ENCODE measurements at regions not wholly inside any gene's neighbourhood (a gene's known extent, or its start where the extent isn't known, plus 50 kb on each side); places are given as distances from the start of the nearest gene placed in this dataset.

DNA sequence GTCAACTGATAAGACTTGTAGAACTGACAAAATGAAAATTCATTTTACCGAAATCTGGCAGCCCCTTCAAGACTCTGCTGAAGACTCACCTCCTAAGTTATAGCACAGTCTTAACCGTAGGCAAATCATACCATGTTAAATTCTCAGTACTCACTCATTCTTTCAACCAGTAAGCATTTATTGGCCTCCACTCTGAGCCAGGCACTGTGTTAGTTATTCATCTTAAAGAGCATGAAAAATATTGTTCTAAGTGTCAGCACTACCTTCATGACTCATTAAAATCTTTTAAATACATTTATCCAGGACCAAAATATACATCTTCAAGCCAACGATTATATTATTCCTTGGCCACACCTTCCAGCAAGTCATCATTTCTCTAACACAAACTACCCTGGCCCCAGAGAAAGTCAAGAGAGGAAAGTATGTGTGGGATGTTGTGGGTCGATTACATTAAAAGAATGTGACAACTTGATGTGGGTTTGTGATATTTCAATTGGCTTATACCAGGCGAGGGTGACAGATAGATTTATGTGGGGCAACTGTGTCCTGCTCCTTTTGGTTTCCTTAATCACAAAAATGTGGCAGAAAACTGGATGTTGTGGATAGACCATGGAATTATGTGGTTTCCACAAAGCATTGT is 55.0 kb downstream of the TMEM30B start:
- peak; percentile 62 to 67 for DNase-seq (ENCODE audit: low read depth in 2 of 2)

DNA sequence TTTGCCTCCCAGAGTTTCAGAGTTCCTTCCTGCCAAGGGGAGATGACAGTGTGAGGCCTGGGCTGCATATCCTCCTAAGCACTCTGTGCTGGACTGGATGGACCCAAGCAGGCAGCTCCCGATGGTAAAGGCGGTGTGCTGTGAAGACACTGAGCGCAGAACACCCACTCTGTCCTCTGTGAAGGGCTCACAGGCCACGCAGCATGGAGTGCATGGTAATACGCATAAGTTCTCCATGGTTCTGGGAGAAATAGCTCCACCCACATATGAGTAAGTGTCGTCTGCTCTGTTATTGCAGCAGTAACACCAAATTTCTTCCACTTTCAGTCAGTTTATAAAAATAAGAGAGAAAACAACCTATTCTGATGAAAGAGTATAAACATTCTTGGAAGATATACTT is 55.8 kb downstream of the TMEM30B start:
- DNase-seq (ENCODE audit: low read depth in 2 of 2), result no peak

DNA sequence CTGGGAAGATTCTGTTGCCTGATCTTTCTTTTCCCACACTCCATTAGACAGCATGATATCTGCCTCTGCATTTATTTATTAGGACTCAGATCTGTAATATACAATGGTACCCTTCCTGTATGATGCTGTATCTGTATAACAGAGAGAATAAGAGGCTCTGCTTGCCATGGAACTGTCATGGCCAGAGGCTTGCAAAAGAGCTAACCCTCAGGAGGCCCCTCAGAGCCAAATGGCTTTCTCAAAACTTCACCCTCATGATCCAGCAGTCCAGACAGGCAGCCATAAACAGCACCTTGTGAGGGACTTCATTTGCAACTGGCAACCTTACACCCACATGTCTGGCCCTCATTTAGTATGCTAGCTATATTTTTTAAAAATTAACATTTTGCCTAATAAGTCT is 57.6 kb downstream of the TMEM30B start:
- DNase-seq (ENCODE audit: low read depth in 2 of 2), result no peak

DNA sequence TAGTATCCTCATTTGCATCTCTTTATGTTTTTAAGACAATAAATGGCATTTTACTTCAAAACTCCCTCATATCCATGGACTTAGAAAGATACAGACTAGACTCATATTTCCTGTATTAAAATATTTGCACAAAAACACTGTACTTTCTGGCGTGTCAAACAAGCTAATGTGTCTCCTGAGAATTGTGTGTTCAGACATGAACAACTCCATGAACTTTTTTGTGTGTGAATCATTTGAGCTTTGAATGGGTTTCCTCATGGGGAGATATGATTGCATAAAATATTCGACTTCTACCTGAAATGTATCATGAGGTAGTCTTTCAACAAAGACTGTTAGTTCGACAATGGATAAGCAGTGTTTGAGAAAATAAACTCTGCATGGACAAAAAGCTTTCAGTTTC is 58.8 kb downstream of the TMEM30B start:
- DNase-seq (ENCODE audit: low read depth in 2 of 2), result peak in 1 of 2 experiments; percentile 43

DNA sequence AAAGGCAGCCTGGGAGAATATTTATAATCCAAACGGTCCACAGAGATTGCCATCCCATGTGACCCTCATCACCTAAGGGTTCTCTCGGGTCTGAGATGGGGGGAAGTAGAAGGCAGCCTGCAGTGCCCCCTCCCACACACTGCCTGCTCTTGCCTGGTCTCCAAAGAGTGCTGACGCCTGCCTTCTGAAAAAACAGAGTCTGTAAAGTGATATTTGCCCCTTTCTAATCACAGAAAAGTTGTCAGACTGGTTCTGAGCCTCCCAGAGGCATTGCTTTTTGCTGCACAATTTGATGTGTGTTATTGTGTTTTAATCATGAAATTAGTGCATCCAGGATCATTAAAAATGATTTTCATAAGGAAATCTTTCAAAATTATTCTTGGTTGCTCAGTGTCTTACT is 59.2 kb downstream of the TMEM30B start:
- DNase-seq (ENCODE audit: low read depth in 2 of 2), result no peak

DNA sequence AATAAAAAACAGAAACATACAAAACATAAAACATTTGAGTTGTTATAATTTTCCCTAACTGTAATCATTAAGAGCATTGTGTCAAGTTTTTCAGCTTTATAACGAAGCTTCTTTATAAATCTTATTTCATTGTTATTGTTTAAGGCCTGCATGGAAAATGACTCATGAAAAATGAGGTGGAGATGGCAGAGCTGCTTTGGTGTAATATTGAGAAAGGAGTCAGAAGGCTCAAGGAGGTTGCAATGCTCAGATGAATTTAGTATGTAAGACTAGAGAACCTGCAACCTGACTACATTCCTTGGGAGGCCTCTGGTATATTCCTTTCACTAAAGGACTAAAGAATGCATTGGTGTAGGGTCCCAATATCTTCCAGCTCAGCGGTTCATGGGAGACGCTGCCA is 61.5 kb downstream of the TMEM30B start:
- no peak for DNase-seq (ENCODE audit: low read depth in 2 of 2)

DNA sequence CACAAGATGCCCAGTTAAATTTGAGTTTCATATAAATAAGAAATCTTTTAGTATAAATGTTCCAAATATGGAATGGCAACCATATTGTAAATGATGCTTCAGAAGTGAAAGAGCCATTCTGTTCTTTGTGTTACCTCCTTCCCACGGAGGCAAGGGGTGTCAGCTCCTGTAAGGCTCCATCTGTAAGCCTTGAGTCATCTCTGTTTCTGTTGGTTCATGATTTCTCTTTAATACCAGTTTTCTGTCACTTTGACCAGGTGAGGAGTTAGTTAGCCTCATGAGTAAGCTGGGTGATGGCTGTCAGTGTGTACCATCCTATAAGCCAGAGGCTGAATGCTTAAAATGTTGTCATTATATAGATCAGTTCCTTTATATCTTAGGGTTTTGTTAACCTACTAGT is 61.9 kb downstream of the TMEM30B start:
- no peak for DNase-seq (ENCODE audit: low read depth in 2 of 2)

DNA sequence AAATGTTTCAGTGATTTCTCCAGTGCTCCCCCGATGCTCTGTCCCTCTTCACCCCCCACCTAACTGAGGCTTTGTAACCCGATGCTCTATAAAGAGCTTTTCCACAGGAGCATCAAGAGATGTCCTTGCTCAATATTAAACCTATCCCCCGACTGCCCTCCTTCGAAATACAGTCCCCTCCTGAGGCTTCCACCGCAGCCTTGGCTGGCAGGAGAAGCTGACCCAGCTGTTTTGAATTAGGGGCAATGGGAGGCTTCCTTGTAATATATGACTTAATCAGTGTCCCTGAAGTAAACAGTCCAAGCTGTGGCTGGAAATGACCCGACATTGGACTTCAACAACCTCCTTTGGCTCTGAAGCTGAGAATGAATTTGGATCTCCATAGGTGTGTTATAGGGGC is 62.4 kb downstream of the TMEM30B start:
- peak in 1 of 2 experiments; percentile 14 for DNase-seq (ENCODE audit: low read depth in 2 of 2)

DNA sequence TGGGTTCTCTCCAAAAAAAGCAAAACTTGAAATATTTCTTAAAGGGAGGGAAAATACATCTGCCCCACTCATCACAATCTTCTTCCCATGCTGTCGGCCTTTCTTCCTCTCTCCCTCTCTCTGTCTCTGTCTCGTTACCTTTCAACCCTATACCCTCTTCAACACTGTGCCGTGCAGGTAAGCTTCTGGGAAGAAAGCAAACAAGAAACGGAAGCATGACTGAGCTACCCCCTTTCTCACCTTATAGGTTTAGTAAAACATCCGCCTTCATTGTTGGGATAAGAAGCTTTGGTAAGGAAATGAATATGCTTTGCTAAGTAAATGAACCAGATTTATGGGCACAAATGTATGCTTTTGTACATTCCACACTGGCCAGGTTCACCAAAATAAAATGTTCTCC is 63.0 kb downstream of the TMEM30B start:
- DNase-seq (ENCODE audit: low read depth in 2 of 2), result no peak

DNA sequence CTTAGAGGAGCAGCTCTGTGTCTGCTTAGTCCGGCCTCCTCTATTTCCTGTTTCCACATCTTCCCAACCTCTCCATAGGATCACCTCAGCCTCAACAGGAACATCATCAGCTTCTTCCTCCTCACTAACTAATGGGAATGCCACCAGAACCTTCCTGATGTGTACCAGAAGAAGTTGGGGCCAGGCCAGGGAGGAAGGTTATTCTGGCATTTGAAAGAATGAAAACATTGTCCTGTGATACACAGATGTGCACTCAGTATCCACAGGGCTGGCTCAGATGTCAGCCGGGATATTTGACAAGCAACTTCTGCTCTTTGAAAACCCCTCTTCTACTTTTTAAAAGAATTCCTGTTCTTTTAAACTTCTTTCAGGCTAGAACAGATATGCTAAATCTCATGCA is 63.6 kb downstream of the TMEM30B start:
- no peak for DNase-seq (ENCODE audit: low read depth in 2 of 2)

DNA sequence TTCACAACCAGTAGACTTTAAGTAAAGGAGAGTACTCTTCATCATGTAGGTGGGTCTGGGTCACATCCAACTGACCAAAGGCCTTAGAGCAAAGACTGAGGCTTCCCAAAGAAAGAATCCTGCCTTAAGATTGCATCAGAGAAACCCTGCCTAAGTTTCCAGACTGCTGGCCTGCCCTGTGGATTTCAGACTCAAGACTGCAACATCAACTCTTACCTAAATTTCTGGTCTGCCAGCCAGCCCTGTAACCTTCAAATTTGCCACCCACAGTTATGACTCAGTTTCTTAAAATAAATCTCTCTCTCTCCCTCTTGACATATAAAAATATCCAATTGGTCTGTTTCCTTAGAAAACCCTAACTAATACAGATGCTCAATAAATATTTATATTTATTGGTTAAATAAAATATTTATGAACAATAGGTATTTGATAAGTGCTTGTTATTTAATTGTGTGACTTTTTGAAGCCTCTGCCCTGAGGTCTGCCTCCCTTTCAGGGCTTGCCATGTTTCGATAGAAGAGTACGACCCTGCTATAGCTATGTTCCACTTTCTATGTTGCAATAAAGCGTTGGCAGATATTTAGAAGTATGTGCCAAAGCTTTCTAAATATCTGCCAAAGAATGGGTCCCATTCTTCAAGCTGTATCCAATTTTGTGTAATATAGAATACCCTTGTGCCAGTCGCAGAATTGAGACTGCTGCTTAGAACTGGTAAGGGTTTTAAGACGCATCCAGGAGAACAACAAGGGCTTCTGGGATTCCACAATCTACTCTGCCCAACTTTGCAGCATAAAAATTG is 65.7 kb downstream of the TMEM30B start:
- DNase-seq (ENCODE audit: low read depth in 2 of 2), result no peak

DNA sequence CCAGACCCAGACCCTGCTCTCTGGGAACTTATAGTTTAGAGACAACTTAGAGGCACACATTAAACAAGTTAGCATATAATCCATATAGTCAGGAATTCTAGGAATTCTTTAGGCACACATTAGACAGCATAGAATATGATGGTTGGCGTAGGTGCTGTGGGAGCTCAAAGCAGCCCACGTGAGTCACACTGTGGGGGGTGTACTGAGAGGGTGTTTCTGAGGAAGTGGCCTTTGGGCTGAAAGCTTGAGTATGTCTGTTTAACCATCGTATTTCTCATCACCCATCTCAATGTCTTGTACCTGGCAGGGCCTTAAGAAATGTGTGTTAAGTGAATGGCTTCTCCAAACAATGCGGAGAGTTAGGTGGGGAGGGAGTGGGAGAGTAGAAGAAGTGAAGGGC is 67.2 kb downstream of the TMEM30B start:
- no peak for DNase-seq (ENCODE audit: low read depth in 2 of 2)

DNA sequence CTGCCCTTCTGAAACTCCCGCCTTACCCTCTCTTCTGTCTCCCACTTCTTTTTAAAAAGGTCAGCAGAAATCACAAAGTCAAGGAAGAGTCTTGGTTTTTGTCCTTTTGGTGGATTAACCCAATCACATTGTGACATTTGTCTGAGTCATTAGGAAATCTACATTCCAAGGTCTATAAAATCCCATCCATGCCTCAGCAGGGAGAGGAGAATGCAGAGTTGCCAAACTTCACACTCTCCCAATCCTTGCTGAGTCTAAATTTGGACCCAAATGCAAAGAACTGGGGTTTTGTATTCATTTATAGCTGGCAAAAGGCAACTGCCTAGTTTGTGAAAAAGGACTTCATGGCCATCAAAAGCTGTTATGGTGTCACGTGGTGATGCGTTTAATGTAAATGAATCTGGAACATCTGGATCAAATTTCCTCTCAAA is 67.9 kb downstream of the TMEM30B start:
- peak; percentile 77 for DNase-seq (ENCODE audit: low read depth in 2 of 2)

DNA sequence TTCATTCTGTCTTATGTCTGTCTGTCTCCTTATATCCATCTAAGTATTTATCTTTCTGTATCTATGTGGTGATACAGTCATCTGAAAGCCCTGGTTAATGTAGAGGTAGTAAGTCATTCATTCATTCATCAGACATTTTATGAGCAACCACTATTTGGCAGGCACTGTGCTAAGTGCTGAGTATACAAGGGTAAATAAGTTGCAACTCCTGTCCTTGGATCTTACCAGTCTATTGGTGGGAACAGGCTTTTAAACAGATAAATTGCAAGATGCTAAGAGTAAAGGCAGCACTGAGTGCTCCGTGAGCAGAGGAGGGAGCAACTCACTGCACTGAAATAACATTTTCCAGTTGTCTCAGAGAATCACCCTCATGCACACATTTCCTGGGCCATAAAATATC is 68.6 kb downstream of the TMEM30B start:
- DNase-seq (ENCODE audit: low read depth in 2 of 2), result no peak

DNA sequence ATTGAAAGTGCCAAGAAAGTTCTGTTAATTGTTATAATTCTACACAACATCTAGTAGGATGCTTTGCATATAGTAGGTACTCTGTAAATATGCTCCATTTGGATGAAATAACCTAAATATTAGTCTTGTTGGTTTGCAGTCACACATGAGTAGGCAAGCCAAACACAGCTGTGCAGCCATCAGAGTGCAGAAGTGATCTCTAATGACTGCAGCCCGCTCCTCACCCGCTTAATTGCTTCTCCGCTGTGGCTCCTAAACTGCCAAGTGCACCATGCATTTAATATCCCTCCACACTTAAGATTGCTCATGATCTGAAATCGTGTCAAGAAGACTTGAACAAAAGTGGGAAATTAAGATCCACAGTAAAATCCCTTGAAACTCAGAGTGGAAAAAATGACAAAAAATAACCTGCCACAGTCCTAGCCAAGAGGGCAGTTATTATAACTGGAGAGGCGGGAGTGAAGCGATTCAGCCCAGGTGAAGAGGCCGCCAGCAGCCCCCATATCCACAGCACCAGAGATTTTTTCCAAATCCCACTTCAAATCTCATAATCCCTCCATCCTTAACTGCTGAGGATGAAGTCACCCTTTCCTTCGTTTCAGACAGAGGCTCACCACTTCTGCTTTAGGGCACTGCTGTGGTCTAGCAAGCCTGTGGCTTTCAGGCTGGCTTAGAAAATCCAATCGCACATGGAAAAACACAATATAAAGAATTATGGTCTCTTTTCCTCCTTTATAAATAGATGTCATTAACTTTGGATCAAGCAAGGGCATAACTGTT is 69.5 kb downstream of the TMEM30B start:
- DNase-seq (ENCODE audit: low read depth in 2 of 2), result no peak

DNA sequence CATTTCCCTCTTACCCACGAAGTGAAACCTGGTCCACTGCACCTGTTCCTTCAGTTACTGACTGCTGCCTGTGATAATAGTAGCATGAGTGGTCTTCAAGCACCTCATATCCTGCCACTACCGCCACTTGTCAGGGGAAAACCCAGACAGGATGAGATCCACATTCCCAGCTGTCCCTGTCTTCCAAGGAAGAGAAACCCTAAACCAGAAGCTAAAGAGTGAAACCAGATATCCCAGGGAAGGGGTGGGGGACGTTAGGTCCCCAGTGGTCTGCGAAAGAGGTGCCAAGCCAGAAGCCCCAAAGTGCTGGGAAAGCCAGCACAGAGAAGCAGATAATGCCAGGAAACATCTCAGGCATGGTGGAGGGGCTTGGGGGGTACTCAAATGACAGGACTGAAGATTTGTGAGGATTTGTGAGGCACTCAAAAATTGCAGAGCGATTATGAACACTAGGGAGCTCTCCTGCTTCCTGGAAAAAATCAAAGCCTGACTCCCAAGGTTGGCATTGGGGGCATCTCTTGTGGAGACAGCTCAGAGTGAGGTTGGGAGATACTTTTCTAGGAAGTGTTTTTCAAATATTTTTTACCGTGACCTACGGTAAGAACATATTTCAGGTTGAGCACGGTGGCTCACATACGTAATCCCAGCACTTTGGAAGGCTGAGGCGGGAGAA is 77.9 kb downstream of the TMEM30B start:
- no peak for DNase-seq (ENCODE audit: low read depth in 2 of 2)

DNA sequence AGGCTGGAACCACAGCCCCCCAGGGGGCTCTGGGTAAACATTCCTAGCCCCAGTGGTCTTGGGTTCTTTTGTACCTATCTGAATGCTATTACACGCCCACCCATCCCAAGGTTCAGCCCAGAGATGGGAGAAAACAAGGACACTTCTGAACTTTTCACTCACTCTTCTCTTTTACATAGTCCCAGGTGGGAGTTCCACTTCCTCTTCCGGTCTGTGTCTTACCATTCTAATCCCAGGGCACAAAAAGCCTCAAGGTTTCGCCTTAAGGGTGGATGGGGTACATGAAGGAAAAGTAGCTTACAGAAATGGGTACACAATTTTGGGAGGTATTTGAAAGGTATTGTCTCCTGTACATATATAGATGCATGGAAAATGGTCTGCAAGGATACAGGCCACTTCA is 79.0 kb downstream of the TMEM30B start:
- no peak for DNase-seq (ENCODE audit: low read depth in 2 of 2)

DNA sequence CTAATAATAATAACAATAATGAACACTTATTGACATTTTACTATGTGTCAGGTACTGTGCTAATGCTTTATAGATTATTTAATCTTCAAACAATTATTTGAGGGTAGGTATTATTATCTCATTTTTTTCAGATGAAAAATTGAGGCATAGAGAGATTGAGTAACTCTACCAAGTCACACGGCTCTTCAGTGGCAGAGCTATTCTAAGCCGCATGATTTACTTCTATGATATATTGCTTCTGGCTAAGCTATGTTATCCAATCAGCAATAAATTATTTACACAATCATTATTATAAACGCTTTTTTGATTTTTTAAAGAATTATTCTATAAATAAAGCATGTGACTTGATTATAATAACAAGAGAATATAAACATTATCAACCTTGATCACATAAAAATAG is 80.0 kb downstream of the TMEM30B start:
- no peak for DNase-seq (ENCODE audit: low read depth in 2 of 2)

DNA sequence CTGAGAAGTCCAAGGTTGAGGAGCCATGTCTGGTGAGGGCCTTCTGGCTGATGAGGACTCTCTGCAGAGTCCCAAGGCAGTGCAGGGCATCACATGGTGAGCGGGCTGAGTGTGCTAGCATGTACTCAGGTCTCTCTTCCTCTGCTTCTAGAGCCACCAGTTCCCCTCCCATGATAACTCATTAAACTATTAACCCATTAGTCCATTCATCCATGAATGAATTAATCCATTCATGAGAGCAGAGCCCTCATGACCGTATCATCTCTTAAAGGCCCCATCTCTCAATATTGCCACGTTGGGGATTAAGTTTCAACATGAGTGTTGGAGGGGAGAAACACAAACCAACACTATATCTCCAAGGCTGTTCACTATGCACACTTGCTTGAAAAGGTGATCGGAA is 83.7 kb downstream of the TMEM30B start:
- no peak for DNase-seq (ENCODE audit: low read depth in 2 of 2)

DNA sequence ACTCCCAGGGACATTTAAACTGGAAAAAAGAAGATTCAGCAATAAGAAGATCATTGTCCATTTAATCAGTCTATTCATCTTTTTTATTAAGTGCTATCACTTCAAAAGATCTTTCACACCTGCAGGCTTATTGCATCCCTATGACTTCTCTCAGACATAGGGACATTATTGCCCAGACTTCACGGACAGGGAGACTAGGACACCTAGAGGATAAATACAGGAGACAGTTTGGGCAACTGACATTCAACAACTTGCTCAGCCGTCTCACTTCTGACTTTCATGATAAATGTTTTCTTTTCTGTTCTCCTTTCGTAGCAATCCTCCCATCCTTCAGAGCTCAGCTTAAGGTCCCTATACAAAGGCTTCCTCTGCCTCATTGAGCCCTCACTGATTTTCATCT is 84.3 kb downstream of the TMEM30B start:
- no peak for DNase-seq (ENCODE audit: low read depth in 2 of 2)

DNA sequence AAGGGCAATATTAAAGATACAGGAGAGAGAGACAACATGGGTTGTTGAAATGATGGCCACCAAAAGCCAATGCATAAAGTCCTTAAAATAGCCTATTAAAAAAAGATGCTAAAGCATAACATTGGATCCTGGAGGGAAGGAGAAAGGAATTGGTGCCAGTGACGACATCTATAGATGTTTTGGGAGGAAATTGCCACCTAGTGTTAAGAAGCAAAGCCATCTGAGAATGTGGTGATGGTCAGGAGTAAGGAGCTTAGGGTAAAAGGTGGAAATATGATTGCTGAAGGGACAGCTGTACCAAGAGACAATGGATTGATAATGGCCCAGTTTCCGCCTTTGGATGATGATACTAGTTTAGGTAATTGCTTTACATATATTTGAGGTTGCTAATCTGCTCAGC is 85.1 kb downstream of the TMEM30B start:
- DNase-seq (ENCODE audit: low read depth in 2 of 2), result no peak

DNA sequence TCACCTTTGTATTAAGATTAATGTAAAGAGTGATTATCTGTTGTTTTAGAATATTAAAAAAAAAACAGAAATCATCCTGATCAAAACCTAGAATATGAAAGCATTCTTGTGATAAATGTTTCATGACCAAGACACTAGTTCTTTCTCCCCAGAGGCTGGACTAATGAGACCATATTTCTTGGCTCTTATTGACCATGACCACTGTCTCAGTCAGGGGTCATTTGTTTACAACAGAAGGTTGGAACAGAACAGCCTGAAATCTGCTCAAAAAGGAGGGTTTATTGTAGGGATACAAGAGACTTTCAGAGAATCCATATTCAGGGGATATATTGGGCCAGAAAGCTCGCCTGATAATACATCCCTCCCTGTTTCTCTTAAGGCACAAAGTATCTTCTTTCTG is 87.7 kb downstream of the TMEM30B start:
- no peak for DNase-seq (ENCODE audit: low read depth in 2 of 2)
